IgD-negative memory B cell (primary cell): ENCODE measurements at regions not wholly inside any gene's neighbourhood (a gene's known extent, or its start where the extent isn't known, plus 50 kb on each side); places are given as distances from the start of the nearest gene placed in this dataset.
A peak's percentile ranks its signal among the peaks of the same experiment; 100 is the strongest.

Experiments
- H3K27ac Mint-ChIP-seq, 3 donors: one replicate each; pipeline ENCODE4 v1.8.0; 2020 to 2022; ENCODE audit warnings: mild to moderate bottlenecking in 3 of 3, mixed read lengths in 3 of 3, moderate library complexity in 1 of 3
- H3K27me3 Mint-ChIP-seq: one replicate; pipeline ENCODE4 v1.8.0; 2021; ENCODE audit warnings: mixed read lengths
- H3K36me3 Mint-ChIP-seq: one replicate; pipeline ENCODE4 v1.8.0; 2020; ENCODE audit warnings: mild to moderate bottlenecking, mixed read lengths
- H3K4me1 Mint-ChIP-seq, 3 donors: one replicate each; pipeline ENCODE4 v1.8.0; 2020 to 2022; ENCODE audit warnings: mixed read lengths in 3 of 3, mild to moderate bottlenecking in 1 of 3
- H3K4me3 Mint-ChIP-seq, 4 donors: one replicate each; pipeline ENCODE4 v1.8.0; 2020 to 2022; ENCODE audit warnings: mild to moderate bottlenecking in 4 of 4, mixed read lengths in 4 of 4, moderate library complexity in 3 of 4
- H3K9me3 Mint-ChIP-seq, 3 donors: one replicate each; pipeline ENCODE4 v1.8.0; 2020 to 2021; ENCODE audit warnings: mixed read lengths in 3 of 3, mild to moderate bottlenecking in 1 of 3

- peaks cover 0 to 2% (median 0%) of the 10 kb centered on the region in 3 donors for H3K9me3 Mint-ChIP-seq
- no peaks in the 10 kb centered on the region for H3K4me1 Mint-ChIP-seq
- H3K36me3 Mint-ChIP-seq, result peaks cover 2% of the 10 kb centered on the region
- peaks cover 22% of the 10 kb centered on the region for H3K27me3 Mint-ChIP-seq
- peak overlapping the region in 1 of 3 donors; percentile 50 for H3K27ac Mint-ChIP-seq
- no peak overlapping the region for H3K4me3 Mint-ChIP-seq
Measured at GRCh38 chr7:155399577-155399976, 58.4 kb upstream of the EN2 start.

GRCh38 chr7:155401231-155401630 lies 56.7 kb upstream of the EN2 start:
- peaks cover 0 to 2% (median 0%) of the 10 kb centered on the region in 3 donors for H3K9me3 Mint-ChIP-seq
- H3K27ac Mint-ChIP-seq, result no peak overlapping the region
- H3K36me3 Mint-ChIP-seq, result peaks cover 2% of the 10 kb centered on the region
- peaks cover 29% of the 10 kb centered on the region for H3K27me3 Mint-ChIP-seq
- no peak overlapping the region for H3K4me3 Mint-ChIP-seq
- H3K4me1 Mint-ChIP-seq, result no peaks in the 10 kb centered on the region

- Mint-ChIP-seq H3K9me3 (peaks cover 0 to 2% (median 0%) of the 10 kb centered on the region in 3 donors), H3K27me3 (peaks cover 29% of the 10 kb centered on the region), H3K4me3 (no peak overlapping the region), H3K4me1 (no peaks in the 10 kb centered on the region), H3K27ac (no peak overlapping the region), H3K36me3 (no peaks in the 10 kb centered on the region)
Measured at GRCh38 chr7:155401884-155402283, 56.0 kb upstream of the EN2 start.

- H3K4me1 Mint-ChIP-seq, result no peaks in the 10 kb centered on the region
- H3K27ac Mint-ChIP-seq, result peak overlapping the region in 1 of 3 donors; percentile 72
- peaks cover 29% of the 10 kb centered on the region for H3K27me3 Mint-ChIP-seq
- H3K36me3 Mint-ChIP-seq, result no peaks in the 10 kb centered on the region
- peaks cover 0 to 2% (median 0%) of the 10 kb centered on the region in 3 donors for H3K9me3 Mint-ChIP-seq
- H3K4me3 Mint-ChIP-seq, result no peak overlapping the region
Measured at GRCh38 chr7:155402941-155403340, 55.0 kb upstream of the EN2 start.

- Mint-ChIP-seq H3K4me3 (no peak overlapping the region), H3K36me3 (no peaks in the 10 kb centered on the region), H3K4me1 (no peaks in the 10 kb centered on the region), H3K9me3 (no peaks in the 10 kb centered on the region), H3K27me3 (peaks cover 34% of the 10 kb centered on the region), H3K27ac (no peak overlapping the region)
Measured at GRCh38 chr7:155404976-155405375, 53.0 kb upstream of the EN2 start.

GRCh38 chr7:155405399-155406318 lies 52.3 kb upstream of the EN2 start:
- Mint-ChIP-seq H3K27ac (no peak overlapping the region), H3K4me1 (no peaks in the 10 kb centered on the region), H3K27me3 (peaks cover 35% of the 10 kb centered on the region), H3K9me3 (no peaks in the 10 kb centered on the region), H3K36me3 (no peaks in the 10 kb centered on the region), H3K4me3 (no peak overlapping the region)

GRCh38 chr7:155407799-155408198 lies 50.1 kb upstream of the EN2 start:
- H3K4me3 Mint-ChIP-seq, result no peak overlapping the region
- no peaks in the 10 kb centered on the region for H3K9me3 Mint-ChIP-seq
- no peak overlapping the region for H3K27ac Mint-ChIP-seq
- peaks cover 23% of the 10 kb centered on the region for H3K27me3 Mint-ChIP-seq
- peaks cover 0 to 1% (median 0%) of the 10 kb centered on the region in 3 donors for H3K4me1 Mint-ChIP-seq
- no peaks in the 10 kb centered on the region for H3K36me3 Mint-ChIP-seq
